ENCODE measurements at regions not wholly inside any gene's neighbourhood (a gene's known extent, or its start where the extent isn't known, plus 50 kb on each side); places are given as distances from the start of the nearest gene placed in this dataset.

DNA sequence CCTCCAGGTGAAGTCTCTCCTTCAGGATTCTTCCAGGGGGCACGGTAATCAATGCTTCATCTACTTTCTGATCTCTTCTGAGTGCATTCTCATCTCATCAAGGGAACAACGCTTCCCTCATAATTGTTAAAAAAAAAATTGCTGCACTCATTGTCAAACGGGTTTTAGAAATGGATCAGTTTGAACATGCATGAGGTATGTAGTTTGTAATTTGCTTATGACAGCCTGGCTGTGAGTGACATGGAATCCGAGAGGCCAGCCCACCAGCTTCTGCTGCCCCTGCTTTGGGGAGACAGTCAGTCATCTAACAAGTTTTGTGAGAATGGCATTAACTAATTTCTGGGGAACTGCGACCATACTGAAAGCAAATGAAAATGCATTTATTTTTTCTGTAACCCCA is 791.9 kb upstream of the SOX11 start:
- Histone ChIP-seq H3K4me1 (ENCODE audit: low read length) (no peaks in the 10 kb centered on the region), H3K4me3 (ENCODE audit: low read length) (no peak overlapping the region), H3K9me3 (ENCODE audit: insufficient read depth, low read length) (no peaks in the 10 kb centered on the region), H3K27ac (ENCODE audit: low read length) (no peak overlapping the region), H3K9ac (ENCODE audit: low read length) (no peak overlapping the region), H3K36me3 (replicated peaks; ENCODE audit: low read depth, low read length) (no peaks in the 10 kb centered on the region), H3K27me3 (ENCODE audit: low read depth, low read length) (no peaks in the 10 kb centered on the region), H3K4me2 (ENCODE audit: low read length) (no peak overlapping the region), H2AFZ (ENCODE audit: low read depth, low read length) (no peak overlapping the region), H4K20me1 (ENCODE audit: insufficient read depth, low read length) (no peaks in the 10 kb centered on the region), H3K79me2 (ENCODE audit: low read length) (no peaks in the 10 kb centered on the region)
- TF ChIP-seq, protein P1, sequence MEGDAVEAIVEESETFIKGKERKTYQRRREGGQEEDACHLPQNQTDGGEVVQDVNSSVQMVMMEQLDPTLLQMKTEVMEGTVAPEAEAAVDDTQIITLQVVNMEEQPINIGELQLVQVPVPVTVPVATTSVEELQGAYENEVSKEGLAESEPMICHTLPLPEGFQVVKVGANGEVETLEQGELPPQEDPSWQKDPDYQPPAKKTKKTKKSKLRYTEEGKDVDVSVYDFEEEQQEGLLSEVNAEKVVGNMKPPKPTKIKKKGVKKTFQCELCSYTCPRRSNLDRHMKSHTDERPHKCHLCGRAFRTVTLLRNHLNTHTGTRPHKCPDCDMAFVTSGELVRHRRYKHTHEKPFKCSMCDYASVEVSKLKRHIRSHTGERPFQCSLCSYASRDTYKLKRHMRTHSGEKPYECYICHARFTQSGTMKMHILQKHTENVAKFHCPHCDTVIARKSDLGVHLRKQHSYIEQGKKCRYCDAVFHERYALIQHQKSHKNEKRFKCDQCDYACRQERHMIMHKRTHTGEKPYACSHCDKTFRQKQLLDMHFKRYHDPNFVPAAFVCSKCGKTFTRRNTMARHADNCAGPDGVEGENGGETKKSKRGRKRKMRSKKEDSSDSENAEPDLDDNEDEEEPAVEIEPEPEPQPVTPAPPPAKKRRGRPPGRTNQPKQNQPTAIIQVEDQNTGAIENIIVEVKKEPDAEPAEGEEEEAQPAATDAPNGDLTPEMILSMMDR (IDR thresholded peaks at IDR 0.05; ENCODE audit: low read depth, low read length): no peak
- no peak for TF ChIP-seq EZH2phosphoT487 (IDR thresholded peaks at IDR 0.05; ENCODE audit: low read depth)

DNA sequence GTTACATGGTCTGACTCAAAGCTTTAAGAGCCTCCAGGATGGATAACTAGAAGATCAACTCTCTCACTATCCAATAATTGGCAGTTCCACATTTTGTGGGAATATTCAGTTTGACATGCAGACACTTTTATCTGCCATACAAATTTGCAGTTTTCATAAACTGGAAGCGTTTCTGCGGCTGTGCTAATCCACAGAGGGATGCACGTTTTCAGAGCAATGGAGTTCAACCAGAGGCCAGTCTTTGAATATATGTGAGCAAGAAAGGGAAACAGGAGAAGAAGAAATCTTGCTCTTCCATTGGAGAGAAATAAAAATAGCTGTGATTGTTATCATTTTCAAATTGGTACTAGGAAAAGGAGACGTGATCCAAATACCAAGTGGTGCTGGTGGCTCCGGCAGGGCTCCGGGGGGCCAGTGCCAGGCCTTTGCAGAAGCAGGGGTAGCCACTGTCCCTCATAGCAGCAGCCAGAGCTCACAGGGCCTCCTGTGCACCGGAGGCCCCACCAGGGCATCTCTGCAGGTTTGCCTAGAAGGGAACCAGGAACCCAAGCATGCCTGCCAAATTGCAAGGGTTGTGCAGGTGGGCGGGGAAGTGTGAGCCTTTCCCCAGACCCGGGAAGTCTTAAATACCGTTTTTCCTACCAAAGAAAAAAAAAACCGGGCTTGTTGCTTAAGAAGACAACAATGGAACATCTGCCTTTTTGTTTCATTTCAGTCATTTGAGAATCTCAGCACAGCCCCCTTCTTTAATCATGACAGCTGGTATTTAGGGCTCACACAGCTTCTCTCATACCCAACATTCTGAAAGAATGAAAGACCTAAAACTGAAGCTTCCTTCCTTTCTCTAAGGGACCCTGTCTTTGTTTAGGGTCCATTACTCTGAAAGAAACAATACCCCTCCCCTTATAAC is 791.1 kb upstream of the SOX11 start:
- Histone ChIP-seq H4K20me1 (ENCODE audit: insufficient read depth, low read length) (no peaks in the 10 kb centered on the region), H3K36me3 (replicated peaks; ENCODE audit: low read depth, low read length) (no peaks in the 10 kb centered on the region), H3K4me3 (ENCODE audit: low read length) (no peak overlapping the region), H3K9ac (ENCODE audit: low read length) (no peak overlapping the region), H3K27me3 (ENCODE audit: low read depth, low read length) (no peaks in the 10 kb centered on the region), H3K79me2 (ENCODE audit: low read length) (no peaks in the 10 kb centered on the region), H3K9me3 (ENCODE audit: insufficient read depth, low read length) (no peaks in the 10 kb centered on the region), H3K4me2 (ENCODE audit: low read length) (no peak overlapping the region), H2AFZ (ENCODE audit: low read depth, low read length) (no peak overlapping the region), H3K27ac (ENCODE audit: low read length) (no peak overlapping the region), H3K4me1 (ENCODE audit: low read length) (no peaks in the 10 kb centered on the region)
- TF ChIP-seq, protein P1 (IDR thresholded peaks at IDR 0.05; ENCODE audit: low read depth, low read length): no peak
- TF ChIP-seq EZH2phosphoT487 (IDR thresholded peaks at IDR 0.05; ENCODE audit: low read depth): no peak

DNA sequence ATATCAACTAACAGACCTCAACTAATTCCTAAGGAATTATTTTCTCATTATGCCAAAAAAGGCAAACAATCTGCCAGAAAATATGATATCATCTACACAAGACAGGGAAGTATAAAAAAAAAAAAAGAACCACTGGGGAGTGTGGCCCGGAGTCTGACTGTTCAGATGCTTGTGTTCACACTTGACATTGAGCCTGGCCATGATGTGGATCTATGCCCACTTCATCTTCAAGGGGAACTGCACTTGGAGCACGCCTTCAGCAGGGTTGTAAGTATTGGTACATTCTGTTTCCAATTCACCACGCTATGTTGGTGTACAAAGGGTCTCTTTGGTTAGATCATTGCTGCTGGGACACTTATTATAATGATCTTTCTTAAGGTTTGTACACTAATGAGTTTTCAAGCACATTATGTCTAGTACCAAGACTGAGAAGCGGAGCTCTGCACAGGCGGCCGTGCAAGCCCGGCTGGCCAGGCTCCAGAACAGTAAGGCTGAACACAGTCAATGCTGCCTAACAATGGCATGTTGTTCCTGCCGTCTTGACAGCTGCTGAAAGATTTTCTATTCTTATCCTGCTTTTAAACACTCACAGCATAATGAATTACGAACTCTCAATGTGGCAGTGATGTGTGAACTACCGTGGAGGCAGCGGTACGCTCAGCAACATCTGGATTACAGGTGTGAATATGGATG is 788.4 kb upstream of the SOX11 start:
- TF ChIP-seq, protein P1 (IDR thresholded peaks at IDR 0.05; ENCODE audit: low read depth, low read length): no peak
- no peak for TF ChIP-seq EZH2phosphoT487 (IDR thresholded peaks at IDR 0.05; ENCODE audit: low read depth)
- H3K4me2 ChIP-seq (ENCODE audit: low read length): no peak overlapping the region
- H3K4me3 ChIP-seq (ENCODE audit: low read length): no peak overlapping the region
- no peaks in the 10 kb centered on the region for H3K9me3 ChIP-seq (ENCODE audit: insufficient read depth, low read length)
- H3K27me3 ChIP-seq (ENCODE audit: low read depth, low read length): no peaks in the 10 kb centered on the region
- no peaks in the 10 kb centered on the region for H3K79me2 ChIP-seq (ENCODE audit: low read length)
- H3K27ac ChIP-seq (ENCODE audit: low read length): no peak overlapping the region
- peaks cover 4% of the 10 kb centered on the region; the same call in 1 of the 2 replicates for H3K4me1 ChIP-seq (ENCODE audit: low read length)
- no peak overlapping the region for H2AFZ ChIP-seq (ENCODE audit: low read depth, low read length)
- H3K36me3 ChIP-seq (replicated peaks; ENCODE audit: low read depth, low read length): no peaks in the 10 kb centered on the region
- no peaks in the 10 kb centered on the region for H4K20me1 ChIP-seq (ENCODE audit: insufficient read depth, low read length)
- no peak overlapping the region for H3K9ac ChIP-seq (ENCODE audit: low read length)

DNA sequence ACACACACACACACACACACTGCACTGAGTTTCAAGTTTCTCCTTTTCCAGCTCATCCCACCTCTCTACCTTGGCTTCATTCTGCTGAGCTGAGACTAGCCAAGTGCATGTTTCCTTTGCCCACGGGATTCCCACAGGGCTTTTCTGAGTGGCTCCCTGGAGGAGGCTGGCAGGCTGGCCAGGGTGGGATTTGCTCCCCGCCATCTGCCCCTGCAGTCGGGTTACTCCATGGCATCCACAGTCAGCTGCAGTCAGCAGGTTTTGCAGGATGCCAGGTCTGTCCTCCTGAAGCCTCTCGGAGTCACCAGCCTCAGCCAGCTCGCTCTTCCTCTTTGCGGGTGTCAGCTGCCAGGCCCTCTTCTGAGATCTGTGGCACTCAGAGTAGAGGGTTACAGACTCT is 783.7 kb upstream of the SOX11 start:
- H3K4me3 ChIP-seq (ENCODE audit: low read length): no peak overlapping the region

More for the DNA sequence above, 783.7 kb upstream of the SOX11 start:
- Histone ChIP-seq H3K36me3 (replicated peaks; ENCODE audit: low read depth, low read length) (no peaks in the 10 kb centered on the region), H3K27ac (ENCODE audit: low read length) (no peak overlapping the region), H2AFZ (ENCODE audit: low read depth, low read length) (no peak overlapping the region), H3K79me2 (ENCODE audit: low read length) (no peaks in the 10 kb centered on the region), H3K27me3 (ENCODE audit: low read depth, low read length) (no peaks in the 10 kb centered on the region), H3K9ac (ENCODE audit: low read length) (no peak overlapping the region), H3K4me2 (ENCODE audit: low read length) (peak overlapping the region; percentile 26; the same call in 1 of the 2 replicates), H3K4me1 (ENCODE audit: low read length) (peaks cover 13% of the 10 kb centered on the region), H4K20me1 (ENCODE audit: insufficient read depth, low read length) (no peaks in the 10 kb centered on the region), H3K9me3 (ENCODE audit: insufficient read depth, low read length) (no peaks in the 10 kb centered on the region)
- TF ChIP-seq EZH2phosphoT487 (IDR thresholded peaks at IDR 0.05; ENCODE audit: low read depth): no peak
- TF ChIP-seq, protein P1 (IDR thresholded peaks at IDR 0.05; ENCODE audit: low read depth, low read length): no peak

All from OCI-LY3 (cell line).